Stimulated activated CD4-positive, alpha-beta T cell treated with anti-CD3 and anti-CD28 coated beads, Interleukin-1b, Interleukin-23, amount 100 ng/mL, for 4 hours (primary cell): ENCODE measurements at regions not wholly inside any gene's neighbourhood (a gene's known extent, or its start where the extent isn't known, plus 50 kb on each side); places are given as distances from the start of the nearest gene placed in this dataset.

ENCODE experiments used
- DNase-seq, 2 donors: peaks; one replicate each; pipeline ENCODE4 v3.0.0-alpha.2; 2020; ENCODE audit warnings: low read depth in 2 of 2

- DNase-seq = no peak
These were observed 317.1 kb downstream of the MYCN start for GRCh38 chr2:16257322-16258028.

DNA sequence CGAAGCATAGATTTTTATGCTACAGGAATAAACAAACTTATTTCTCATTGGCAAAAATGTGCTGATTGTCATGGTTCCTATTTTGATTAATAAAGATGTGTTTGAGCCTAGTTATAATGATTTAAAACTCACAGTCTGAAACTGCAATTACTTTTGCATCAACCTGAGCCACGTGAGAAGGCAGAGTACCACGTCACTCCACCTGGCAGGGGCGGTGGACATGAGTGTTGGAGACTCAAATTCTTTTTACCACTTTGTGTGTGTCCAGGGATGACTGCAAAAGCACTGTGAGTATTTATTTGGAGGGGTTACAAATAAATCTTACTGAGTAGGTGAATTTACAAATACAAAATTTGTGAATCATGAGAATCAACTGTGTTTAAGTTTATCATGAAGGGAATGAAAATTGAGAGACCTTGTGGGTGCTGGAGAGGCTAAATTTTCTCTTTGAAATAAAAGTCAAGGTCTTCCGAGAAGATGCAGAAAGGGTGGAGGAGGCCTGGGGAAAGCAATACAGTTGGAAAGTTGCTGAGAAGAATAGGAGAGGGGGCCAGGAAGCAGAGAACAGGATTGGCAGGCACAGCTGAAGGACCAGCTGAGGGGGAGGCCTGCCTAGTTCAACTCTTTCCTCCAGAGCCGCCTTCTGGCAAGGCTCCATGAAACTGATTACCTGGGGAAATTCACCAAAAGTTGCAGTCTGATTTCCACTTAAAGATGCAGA, 316.4 kb downstream of the MYCN start:
- no peak for DNase-seq

DNA sequence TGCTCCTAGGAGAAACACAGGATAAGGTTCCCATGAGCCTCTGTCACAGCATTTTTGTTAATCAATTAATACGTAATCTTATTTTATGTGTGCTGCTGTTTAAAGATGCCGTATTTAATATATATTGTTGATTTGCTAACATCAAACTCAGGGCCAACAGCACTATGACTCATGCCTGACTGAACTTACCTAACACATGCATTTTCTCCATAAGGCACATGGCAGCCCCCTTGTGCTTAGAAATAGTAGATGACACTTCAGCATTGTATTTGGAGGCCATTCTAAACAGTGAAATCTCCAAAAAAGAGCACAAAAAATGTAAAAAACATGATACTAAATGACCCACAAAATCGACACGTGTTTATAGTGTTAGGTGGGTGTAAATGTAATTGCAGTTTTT, 314.8 kb downstream of the MYCN start:
- DNase-seq = no peak

GRCh38 chr2:16254356-16254965, 314.1 kb downstream of the MYCN start:
- no peak for DNase-seq

- DNase-seq = no peak
These were observed 312.9 kb downstream of the MYCN start for GRCh38 chr2:16253291-16253690.

DNA sequence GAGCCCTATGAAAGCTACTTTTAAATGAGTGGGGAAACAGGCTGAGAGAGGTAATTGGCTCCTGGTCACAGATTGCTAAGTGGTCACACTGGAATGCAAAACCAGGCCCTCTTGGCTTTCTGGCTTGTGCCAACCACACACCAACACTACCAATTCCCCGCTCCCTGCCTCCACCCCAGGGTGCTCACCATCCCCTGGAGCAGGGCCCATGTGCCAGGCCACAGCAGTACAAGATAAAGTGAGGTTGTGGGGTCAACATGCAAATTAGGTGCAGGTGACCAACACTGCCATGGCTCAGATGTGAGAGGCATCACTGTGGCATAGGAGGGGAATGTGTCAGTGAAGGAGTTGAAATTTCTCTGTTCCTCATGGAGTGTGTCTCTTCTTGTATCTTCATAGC, 312.5 kb downstream of the MYCN start:
- no peak for DNase-seq

DNA sequence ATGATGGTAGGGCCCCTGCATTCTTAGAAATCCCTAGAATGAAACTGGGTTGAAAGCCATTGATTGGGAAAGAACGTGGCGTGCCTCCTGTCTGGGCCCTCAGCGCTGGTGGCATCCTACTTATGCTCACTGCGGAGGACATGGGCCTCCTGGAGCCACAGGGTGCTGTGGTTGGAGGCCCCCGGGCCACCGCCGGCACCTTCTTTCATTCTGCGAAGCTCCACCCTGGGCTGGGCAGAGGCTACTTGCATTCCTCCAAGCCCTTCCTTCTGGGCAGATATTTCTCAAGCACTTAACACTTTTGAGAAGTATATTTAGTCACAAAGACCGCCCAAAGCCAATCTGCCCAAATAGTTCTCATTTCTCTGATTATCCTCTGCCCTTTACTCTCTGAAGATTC, 311.9 kb downstream of the MYCN start:
- DNase-seq = no peak

GRCh38 chr2:16251511-16252225, 311.3 kb downstream of the MYCN start:
- no peak for DNase-seq

GRCh38 chr2:16250886-16251285, 310.5 kb downstream of the MYCN start:
- DNase-seq = no peak

GRCh38 chr2:16250466-16250865, 310.1 kb downstream of the MYCN start:
- DNase-seq = no peak

DNA sequence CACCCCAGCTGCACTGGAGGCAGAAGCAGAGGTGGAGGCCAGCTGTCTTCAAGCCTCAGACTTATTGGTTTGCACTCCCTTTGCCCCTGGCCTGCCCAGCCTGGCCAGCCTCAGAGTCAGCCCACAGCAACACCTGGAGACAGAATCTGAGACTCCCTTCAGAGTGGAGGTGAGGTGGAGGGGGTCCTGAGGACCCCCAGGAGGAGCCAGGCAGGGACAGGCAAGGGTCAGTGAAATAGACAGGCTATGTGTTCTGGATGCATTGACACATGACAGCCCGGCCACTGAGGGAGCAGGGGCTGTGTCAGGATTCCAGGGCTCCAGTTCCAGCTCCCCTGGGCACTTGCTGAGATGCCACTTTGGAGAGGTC, 309.7 kb downstream of the MYCN start:
- DNase-seq = no peak

- no peak for DNase-seq
These were observed 309.1 kb downstream of the MYCN start for GRCh38 chr2:16249246-16250055.

- no peak for DNase-seq
These were observed 308.3 kb downstream of the MYCN start for GRCh38 chr2:16248571-16249105.

DNA sequence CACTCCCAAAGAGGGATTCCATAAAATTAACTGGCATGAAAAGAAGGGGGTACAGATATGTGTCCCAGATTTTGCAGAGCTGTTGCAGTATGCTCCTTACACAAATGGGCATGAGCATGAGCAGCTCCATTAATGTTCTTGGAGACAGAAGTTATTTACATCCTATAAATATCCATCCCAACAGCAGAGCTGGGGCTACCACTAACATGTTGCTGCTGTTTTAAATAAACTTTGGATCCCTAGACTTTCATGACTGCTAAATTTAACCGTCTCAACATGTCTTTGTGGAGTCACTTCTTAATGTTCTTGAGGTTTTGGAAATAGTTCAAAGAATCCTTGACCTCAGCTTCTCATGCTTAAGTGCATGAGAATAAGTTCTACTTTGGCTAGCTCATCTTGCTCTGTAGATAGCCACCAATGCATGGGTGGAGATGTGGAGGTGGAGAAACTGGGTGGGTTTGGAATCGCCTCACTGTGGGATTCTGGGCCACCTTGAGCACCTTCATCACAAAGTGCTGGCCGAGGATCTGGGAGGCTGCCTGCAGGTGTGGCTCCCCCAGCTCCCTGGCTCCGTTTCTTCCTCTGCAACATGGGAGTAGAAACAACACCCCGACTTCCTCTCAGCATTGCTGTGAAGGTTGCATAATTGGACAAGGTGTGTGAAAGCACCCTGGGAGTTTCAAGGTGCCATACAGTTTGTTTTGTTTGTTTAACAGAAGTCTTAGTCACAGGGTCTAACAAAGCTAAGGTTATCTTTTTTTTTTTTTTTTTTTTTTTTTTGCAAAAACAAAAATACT, 307.2 kb downstream of the MYCN start:
- DNase-seq = no peak

DNA sequence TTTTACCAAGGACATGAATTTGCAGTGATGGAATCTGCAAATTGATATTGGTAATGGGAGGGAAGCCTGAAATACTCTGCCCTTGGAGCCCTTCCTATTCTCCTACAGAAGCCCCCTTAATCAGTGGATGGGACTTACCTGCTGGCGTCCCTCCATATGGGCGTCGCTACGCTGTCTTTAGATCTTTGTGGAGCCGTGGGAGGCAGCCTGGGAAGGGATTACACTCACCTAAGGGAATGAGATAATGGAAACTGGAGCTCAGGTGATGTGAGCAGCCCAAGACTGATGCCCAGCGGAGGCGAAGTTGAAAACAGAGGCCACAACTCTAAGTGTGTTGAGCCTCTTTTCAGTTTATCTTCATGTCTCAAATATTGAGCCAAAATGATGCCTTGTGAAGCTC, 306.6 kb downstream of the MYCN start:
- no peak for DNase-seq

DNA sequence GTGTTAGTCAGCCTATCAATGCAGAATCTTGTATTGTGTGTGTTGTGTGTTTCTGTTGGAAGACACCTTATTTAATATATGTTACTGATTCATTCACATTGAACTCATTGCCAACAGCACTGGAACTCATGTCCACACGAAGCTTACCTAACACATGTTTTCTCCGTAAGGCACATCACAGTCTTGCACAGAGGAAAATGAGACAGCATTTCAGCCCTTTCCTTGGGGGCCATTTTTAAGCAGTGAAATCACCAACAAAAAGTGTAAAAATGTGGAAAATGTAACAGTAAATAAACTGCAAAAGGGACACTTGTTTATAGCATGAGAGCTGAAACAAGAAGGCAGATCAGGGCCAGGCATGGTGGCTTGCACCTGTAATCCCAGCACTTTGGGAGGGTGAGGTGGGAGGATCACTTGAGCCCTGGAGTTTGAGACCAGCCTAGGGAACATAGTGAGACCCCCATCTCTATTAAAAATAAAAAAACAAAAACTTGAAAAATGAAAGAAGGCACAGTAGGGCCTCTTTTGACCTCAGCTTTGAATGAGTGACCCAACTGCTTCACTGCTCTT, 306.0 kb downstream of the MYCN start:
- DNase-seq = no peak

DNA sequence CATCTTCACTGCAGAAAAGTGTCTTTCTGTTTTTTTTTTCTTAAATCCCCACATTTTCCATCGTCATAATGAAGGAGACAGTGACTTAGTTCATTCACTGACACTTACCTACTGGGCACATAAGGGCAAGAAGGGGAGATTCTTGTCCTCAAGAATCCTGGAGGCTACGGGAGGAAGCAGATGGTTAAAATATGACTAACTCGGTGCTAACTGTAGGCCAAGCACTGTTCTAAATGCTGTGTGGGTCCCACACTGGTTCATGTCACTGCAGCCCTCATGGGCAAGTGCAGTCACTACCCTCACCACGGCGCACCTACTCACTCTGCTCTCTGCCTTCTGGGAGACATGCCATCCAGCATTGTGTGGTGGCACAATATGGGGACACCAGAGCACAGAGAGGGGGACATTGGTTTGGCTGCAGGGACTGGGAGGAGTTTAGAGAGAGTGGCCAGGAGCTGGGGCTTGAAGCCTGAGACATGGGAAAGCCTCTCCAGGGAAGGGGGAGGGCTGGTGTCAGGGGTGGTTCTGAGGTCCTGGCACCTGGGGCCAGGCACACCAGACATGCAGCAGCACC, 305.2 kb downstream of the MYCN start:
- DNase-seq = no peak

DNA sequence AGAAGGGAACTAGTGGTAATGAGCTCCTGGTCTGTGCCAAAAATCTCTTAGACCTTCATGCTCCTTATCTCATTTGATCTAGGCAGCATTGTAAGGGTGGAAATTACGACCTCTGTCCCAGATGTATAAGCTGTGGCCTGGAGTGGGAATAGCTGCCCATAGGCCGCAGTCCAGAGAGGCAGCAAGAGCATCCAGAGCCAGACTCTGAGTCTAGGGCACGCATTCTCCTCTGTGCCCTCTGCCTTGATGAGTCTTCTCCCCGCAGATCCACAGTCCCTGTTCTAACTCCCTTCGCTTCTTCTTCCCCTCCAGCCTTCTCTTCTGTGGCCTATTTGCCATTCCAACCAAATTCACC, 304.6 kb downstream of the MYCN start:
- DNase-seq = no peak

DNA sequence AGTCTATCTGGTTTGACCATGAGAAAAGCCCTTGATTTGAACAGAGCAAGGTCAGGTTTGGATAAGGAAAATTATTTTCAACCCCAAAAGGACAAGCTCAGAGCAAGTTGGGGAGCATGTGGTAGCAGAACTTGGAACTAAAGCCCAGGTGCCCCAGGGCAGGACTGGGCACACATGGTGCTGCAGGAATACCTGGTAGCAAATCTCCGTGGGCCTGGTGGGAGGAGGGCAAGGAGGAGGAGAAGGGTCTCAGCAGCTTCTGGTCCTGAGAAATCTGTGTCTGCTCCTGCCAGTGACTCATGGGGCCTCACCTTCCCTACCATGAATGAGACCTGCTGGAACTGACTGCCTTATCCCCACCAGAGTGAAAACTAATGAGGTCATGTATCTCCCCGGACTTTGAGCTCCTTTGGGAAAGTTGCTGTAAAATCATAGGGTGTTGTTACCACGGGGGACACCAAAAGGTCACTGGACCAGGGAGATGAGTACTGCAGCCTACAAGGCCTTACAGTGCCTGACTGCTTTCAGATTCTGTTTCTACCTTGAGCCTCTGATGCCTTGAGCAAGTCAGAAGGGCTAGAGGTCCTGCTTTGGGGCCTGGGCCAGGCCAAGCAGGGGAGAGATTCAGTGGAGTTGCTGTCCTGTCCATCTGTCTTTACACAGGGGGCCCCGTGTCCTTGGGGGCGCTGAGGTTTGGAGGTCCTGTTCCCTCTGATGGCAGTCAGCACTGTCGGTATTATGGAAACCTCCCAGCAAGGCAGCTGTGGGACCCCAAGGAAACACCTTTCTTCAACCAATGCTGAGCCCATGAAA, 304.0 kb downstream of the MYCN start:
- DNase-seq = no peak
